Pulmonary artery endothelial cell (primary cell): ENCODE measurements at regions not wholly inside any gene's neighbourhood (a gene's known extent, or its start where the extent isn't known, plus 50 kb on each side); places are given as distances from the start of the nearest gene placed in this dataset.
A peak's percentile ranks its signal among the peaks of the same experiment; 100 is the strongest.

ENCODE experiments used
- DNase-seq: peaks from one replicate; pipeline ENCODE4 v3.0.0-alpha.2; 2011; ENCODE audit warnings: low read depth, low spot score

- DNase-seq = no peak
Observed at GRCh38 chr4:3364634-3365314, 72.0 kb downstream of the RGS12 start.

- no peak for DNase-seq
Observed at GRCh38 chr4:3365326-3365725, 72.5 kb downstream of the RGS12 start.

GRCh38 chr4:3365871-3366842, 73.3 kb downstream of the RGS12 start:
- DNase-seq = no peak

- DNase-seq = no peak
Observed at GRCh38 chr4:3366893-3367775, 74.3 kb downstream of the RGS12 start.

GRCh38 chr4:3367866-3368265, 73.9 kb upstream of the HGFAC start:
- no peak for DNase-seq

- DNase-seq = no peak
Observed at GRCh38 chr4:3368334-3368733, 73.4 kb upstream of the HGFAC start.

- DNase-seq = no peak
Observed at GRCh38 chr4:3368841-3369760, 72.7 kb upstream of the HGFAC start.

GRCh38 chr4:3369781-3370674, 71.7 kb upstream of the HGFAC start:
- peak; percentile 83 for DNase-seq

GRCh38 chr4:3371033-3372001, 70.5 kb upstream of the HGFAC start:
- no peak for DNase-seq

GRCh38 chr4:3372264-3372932, 69.4 kb upstream of the HGFAC start:
- no peak for DNase-seq

GRCh38 chr4:3372933-3373465, 68.8 kb upstream of the HGFAC start:
- DNase-seq = no peak

- DNase-seq = no peak
Observed at GRCh38 chr4:3373468-3373867, 68.3 kb upstream of the HGFAC start.

GRCh38 chr4:3374011-3374645, 67.6 kb upstream of the HGFAC start:
- no peak for DNase-seq

- no peak for DNase-seq
Observed at GRCh38 chr4:3374667-3375066, 67.1 kb upstream of the HGFAC start.

GRCh38 chr4:3375688-3376087, 66.1 kb upstream of the HGFAC start:
- DNase-seq = peak; percentile 41

- DNase-seq = no peak
Observed at GRCh38 chr4:3376266-3376665, 65.5 kb upstream of the HGFAC start.

- no peak for DNase-seq
Observed at GRCh38 chr4:3377557-3377956, 64.2 kb upstream of the HGFAC start.
